ENCODE measurements at regions not wholly inside any gene's neighbourhood (a gene's known extent, or its start where the extent isn't known, plus 50 kb on each side); places are given as distances from the start of the nearest gene placed in this dataset.
"Not testable (repeated sequence)": the region's sequence is repeated elsewhere in the genome, so short reads cannot be mapped to it uniquely, and the experiment has no call there.

DNA sequence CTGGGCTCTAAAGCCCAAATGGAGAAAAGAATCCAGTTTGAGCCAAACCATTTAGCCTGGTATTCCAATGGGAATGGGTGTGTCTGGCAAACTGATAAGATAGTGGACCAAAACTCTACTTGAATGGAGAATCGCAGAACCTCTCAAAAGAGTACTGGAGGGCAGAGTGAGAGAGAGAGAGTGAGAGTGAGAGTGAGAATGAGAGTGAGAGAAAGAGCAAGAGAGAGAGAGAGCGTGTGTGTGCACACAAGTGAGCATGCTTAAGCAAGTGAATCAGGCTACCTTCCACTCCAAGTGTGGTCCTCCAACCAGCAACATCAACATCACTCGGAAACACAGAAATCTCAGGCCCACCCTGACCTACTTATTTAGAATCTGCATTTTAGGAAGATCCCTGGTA, 58.8 kb downstream of the UQCRFS1 start:
- no peak for DNase-seq

DNA sequence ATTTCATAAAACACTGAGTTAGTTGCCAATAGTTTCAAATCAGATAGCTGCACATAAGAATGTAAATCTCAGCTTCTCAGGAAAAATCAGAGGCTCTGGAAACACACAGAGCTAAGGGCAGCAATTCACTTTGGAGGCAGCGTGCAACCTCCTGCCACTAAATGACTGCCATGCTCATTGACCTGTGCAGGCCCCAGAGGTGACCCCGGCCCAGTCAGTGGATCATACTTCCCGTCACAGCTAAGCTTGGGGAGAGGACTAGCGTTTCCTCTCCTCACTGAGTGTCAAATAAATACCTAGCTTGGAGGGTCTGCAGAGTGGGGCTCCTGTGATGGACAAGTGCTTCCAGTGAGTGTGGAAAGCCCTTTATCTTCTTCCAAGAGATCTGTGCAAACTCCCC, 67.2 kb downstream of the UQCRFS1 start:
- no peak for DNase-seq

DNA sequence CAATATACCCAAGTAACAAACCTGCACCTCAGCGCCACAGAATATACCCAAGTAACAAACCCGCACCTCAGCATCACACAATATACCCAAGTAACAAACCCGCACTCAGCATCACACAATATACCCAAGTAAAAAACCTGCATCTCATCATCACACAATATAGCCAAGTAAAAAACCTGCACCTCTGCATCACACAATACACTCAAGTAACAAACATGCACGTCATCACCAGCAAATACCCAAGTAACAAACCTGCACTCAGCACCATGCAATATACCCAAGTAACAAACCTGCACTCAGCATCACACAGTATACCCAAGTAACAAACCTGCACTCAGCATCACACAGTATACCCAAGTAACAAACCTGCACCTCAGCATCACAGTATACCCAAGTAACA, 69.8 kb downstream of the UQCRFS1 start:
- no peak for DNase-seq

DNA sequence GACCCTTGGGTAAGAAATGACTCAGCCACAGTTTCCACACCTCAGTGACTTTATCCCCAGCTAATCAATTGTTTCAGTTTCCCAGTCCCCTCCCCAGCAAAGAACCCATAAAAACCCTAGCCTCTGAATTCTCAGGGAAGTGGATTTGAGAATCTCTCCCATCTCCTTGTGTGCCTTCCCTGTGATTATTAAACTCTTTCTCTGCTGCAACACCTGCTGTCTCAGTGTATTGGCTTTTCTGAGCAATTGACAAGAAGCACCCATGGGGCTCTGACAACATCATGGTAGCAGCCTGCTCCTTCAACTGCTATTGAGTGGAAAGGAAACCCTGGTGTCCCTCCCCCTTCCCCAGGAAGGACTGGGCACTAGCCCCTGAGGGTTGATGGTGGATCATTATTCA, 73.7 kb downstream of the UQCRFS1 start:
- no peak for DNase-seq

DNA sequence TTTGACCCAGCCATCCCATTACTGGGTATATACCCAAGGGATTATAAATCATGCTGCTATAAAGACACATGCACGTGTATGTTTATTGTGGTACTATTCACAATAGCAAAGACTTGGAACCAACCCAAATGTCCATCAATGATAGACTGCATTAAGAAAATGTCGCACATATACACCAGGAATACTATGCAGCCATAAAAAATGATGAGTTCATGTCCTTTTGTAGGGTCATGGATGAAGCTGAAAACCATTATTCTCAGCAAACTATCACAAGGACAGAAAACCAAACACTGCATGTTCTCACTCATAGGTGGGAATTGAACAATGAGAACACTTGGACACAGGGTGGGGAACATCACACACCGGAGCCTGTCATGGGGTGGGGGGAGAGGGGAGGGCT, 74.7 kb downstream of the UQCRFS1 start:
- DNase-seq, result not testable (repeated sequence)

DNA sequence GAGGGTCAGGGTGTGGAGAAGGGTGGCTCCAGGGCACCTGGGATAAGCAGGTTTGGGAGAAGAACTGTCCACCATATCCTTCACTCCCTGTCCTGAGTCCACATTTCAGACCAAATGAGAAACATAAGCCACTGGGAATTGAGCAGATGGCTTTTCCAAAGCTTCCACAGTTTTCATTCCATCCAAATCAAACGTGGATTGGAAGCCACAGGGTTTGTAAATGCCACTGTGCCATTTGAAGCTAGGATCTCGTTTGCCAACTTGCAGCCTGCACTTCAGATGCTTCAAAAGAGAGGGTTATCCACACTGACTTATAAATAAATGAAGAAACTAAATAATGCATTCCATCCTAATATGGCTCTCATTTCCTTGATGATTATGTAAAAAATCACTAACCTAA, 81.5 kb downstream of the UQCRFS1 start:
- DNase-seq, result no peak

DNA sequence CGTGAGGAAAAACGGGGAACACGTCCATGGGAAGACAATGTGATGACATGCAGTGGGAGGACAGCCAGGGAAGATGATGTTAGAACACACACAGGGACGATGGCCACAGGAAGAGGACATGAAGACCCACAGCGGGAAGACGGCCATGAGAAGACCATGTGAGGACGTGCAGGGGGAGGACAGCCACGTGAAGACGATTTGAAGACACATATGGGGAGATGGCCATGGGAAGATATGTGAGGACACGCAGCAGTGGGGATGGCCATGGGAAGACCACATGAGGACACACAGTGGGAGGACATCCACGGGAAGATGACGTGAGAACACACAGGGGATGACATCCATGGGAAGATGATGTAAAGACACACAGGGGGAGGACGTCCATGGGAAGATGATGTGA, 83.8 kb downstream of the UQCRFS1 start:
- DNase-seq, result no peak

DNA sequence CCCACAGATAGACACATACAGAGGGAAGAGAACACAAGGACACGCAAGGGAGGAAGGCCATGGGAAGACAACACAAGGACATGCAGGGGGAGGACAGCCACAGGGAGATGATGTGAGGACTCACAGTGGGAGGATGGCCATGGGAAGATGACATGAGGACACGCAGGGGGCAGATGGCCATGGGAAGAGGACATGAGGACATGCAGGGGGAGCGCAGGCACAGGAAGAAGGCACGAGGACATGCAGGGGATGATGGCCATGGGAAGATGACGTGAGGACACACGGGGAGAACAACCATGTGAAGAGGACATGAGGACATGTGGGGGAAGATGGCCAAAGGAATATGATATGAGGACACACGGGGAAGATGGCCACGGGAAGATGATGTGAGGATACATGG, 84.7 kb downstream of the UQCRFS1 start:
- DNase-seq, result no peak

DNA sequence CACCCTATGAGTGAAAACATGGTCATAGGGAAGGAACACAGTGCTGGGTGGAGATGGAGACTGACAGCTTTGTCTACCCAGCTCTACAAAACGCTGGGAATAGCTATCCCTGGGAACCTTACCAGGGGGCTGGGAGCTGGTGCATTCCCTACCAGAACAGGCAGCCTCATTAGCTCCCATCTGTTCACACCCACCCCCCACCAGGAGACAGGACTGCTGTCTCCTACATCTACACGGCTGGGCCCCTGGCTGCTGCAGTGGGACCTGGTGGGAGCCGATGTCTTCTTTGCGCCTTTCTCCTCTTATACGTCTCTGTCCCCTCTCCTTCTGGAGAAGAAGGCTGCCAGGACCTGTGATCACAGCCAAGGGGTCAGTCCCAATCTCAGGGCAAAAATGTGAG, 90.8 kb downstream of the UQCRFS1 start:
- DNase-seq, result no peak

DNA sequence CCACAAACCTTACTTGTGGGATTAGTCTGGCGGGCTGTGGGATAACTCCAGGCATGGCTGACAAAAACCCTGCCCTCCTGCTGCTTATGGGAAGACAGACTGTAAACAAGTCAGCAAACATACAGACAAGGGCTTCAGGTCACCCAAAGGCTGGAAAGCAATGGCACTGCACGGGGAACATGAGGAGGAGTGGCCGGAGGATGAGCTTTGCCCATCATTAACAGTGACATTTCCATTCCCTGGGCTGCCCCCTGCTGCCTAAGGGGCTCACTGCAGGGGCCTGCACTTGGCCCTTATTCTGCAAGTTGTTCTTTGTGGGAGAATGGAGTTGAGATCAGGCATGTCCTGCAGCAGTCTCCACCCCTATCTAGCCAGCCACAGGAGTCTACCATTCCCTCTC, 91.3 kb downstream of the UQCRFS1 start:
- DNase-seq, result no peak

DNA sequence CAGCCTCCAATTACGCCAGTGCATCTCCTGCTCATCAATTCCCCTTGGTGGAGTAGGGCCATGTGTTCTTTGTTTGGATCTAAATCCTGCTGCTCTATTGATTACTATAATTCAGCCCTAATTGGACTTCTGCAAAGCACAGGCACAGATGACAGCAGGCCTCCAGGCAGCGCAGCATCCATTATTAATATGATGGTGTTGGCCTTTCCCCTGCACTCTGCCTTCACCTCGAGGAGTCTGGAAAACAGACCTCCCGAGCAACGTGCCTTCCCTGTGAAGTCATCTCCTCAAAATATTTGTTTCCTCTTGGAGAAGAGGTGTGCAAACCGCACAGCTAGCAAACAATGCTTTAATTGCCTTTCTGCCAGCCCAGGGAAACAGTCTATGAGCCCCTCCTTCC, 92.5 kb downstream of the UQCRFS1 start:
- DNase-seq, result no peak

DNA sequence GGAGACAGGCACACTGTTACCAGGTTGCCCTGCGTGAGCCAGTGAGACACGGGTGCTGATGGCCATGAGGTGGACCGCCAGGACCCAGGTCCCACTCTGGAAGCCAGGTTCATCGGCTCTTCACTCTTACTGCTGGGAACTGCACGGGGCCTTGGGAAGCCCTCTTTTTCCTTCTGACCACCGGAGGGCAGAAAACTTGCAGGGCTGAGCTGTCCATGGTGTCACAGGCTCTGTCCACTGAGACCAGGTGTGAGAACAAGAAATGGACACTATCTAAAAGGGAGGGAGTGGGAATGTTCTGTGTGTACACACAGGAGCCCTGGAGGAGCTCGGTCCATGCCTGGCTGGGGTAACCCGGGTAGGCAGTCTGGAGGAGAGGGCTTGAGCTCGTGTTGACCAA, 93.4 kb downstream of the UQCRFS1 start:
- DNase-seq, result no peak

DNA sequence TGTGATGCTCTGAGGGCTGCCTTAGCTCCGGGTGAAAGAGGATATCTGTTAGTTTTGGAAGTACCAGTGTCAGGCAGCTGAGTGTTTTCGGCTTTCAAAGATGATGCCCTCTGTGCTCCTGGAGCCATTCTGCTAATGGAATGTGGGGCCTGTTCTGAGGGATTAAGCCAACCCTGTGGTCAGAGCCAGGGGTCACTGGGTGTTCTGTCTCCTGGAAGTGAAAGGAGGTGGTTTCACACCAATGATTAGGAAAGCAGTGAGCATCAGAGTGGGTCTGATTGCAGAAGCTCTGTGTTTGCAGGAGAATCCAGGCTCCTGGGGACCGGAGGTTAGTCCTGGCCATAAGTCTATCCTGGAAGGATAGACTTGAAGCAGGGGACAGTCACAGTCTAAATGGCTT, 94.6 kb downstream of the UQCRFS1 start:
- DNase-seq, result no peak

DNA sequence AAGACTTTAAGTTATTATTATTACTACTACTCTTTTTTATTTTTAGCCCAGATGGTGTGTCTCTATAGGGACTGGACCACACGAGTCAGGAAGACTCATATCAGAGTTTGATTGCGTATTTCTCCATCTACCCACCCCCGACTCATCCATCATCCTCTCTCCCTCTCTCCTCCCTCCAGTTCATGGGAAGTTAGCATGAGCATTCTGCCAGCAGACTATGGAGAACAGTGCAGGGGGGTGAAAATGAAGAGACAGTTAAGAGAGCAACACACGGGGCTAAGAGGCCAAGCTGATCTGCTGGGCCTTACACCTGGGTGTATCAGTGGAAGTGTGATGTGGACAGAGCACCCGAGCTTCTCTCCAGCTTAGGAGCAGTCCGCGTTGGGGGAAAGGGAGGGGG, 95.0 kb downstream of the UQCRFS1 start:
- DNase-seq, result no peak

DNA sequence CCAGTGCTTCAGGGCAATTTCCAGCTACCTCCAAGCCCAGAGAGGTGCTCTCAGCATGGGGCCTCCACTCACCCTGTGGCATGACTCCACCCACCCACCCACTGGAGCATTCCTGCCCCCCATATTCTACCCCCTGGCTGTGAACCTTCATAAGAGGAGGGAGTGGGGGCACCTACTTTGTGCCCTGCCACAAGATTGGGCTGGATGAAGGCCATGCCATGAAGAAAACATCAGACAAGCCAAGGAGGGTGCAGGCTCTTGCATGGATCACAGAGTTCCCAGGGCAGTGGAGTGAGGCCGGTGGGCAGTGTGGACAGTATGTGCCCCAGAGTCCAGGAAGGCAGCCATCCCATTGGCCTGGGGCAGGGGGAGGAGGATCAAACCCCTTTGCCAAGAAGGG, 97.8 kb downstream of the UQCRFS1 start:
- DNase-seq, result no peak

DNA sequence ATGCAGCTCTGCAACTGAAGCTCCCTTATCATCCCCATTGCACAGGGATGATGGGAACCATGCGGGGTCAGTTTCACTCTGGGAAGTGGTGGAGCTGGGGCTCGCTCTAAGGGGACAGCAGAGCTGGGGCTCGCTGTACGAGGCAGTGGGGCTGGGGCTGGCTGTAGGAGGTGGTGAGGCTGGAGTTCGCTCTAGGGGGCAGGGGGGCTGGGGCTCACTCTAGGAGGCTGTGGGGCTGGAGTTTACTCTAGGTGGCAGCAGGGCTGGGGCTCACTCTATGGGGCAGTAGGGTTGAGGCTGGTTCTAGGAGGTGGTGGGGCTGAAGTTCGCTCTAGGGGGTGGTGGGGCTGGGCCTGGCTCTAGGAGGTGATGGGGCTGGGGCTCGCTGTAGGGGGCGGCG, 99.1 kb downstream of the UQCRFS1 start:
- DNase-seq, result no peak

DNA sequence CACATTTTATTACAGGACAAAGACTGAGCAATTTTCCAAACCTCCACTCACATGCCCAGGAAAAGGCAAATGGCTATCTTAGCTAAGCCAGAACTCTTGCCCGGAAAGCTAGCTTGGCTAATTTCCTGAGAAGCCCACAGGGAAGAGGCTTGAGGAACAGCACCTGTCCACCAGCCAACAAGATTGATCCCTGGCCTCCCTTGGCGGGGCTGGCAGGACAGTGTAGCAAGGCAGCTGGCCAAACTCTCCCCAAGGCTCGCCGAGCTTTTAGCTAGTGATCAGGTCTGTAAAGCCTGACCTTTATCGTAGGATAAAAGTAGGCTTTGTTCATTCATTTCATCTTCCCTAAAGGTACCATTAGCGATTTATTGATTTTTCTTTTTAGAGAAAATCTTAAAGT, 101.4 kb downstream of the UQCRFS1 start:
- DNase-seq, result no peak

DNA sequence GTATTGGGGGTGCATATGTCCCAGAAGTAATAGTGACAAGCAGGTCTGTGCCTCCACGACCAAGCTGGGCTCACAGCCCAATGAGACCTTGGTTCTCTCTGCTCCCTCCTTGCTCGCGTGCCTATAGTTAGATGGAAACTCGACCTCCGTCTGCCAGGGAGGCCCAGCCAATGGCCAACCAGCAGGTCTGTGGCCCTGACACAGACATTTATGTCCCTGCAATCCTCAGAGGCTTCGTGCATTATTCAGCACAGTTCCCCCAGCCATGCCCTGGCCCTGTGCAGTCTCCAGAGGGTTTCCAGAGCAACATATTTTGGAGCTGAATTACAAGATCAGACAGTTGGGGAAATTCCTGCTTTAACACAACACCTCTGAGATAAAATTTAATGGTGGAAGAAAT, 105.1 kb downstream of the UQCRFS1 start:
- no peak for DNase-seq

DNA sequence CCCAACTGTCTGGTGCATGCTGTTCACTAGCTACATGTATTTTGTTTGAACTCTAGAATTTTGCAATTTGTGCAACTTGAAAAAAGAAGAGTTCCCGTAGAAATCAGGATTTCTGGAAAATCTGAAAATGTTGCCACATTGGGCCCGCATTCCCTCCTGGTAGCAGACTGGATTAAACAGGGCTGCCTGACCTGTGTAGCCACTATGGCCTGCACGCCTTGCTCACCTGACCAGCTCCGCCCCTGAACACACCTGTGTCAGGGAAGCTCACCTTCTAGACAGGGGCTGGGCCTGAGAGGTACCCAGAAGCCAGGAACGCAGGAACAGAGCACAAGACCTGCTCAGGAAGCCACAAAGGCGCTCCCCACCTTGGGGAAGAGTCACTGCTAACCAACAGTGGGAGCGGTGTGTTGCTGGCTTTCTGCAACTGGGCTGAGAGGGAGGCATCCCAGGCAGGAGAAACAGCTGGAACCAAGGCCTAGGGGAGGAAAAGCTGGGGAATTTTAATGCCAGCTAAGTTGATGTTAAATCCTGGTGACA, 106.5 kb downstream of the UQCRFS1 start:
- no peak for DNase-seq

DNA sequence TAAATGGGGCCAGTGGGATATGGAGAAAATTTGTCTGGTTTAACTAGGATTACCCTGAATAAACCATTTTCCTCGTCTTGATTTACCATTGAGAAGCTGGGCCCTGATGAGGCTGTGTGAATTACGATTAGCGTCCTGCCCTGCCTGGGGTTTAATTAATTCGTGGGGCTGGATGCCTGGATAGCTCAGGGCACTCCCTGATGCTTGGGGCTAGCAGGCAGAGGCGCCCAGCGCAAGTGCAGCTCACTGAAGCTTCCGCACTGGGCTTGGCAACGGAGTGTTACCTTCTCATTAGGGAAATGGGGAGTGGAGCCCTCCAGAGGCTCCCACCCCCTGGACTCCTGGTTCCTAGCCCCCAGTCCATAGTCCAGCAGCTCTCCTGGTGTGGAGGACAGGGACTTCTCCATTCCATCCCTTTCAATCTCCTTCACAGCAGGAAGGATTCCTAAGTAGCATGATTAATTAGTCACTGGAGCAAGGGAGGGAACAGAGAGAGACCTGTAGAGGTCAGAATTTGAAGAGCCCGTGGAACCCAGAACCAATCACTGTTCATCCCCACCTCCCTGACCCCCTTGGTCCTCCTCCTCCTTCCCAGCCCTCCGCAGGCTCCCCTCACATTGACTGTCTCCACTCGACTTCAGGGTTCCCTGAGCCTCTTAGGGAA, 107.2 kb downstream of the UQCRFS1 start:
- DNase-seq, result no peak

DNA sequence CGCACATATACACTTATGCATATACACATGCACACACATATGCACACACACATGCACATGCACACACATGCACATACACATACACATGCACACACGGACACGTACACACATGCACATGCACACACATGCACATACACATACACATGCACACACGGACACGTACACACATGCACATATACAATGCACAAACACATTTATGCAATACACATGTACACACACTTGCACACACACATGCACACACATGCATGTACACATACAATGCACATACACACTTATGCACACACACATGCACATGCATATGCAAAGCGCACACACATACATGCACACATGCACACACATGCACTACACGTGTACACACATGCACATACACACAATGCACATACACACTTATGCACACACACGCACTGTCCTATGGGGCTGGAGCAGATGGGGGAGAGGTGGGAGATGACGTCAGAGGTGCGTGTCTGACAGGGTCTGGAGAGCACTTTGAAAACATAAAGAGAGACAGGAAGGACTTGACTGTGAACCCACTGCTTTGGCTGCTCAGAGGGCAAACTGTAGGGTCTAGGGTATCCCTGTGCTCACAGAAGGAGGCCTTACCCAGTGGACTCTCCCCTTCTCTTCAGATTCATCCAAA, 108.2 kb downstream of the UQCRFS1 start:
- no peak for DNase-seq

DNA sequence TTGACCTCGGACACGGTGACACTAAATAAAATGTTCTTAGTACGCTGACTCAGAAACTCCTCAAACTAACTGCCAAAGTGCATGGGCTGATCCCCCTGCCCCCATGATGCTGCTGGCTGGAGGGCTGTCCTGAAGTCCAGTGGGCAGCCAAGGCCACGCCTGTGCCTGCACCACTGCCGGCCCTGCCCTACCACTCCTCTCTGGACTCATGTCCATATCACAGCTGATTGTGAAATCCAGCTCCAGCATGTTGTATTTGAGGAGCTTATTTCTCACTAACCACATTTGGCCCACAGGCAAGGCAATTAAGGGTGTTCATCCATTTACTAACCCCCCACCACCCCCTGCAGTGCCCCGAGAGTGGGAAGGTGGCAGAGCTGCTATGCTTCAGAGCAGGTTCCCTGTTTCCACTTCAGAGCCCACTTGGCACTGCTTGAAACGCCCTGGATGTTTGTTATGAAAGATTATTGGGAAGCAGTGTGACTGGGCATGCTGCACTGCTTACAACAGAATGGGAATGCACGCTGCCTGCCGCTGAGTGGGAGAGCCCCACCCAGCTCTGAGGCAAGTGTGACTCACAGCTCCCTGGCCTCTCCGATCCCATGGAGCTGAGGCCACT, 114.0 kb downstream of the UQCRFS1 start:
- peak; percentile 76 for DNase-seq

DNA sequence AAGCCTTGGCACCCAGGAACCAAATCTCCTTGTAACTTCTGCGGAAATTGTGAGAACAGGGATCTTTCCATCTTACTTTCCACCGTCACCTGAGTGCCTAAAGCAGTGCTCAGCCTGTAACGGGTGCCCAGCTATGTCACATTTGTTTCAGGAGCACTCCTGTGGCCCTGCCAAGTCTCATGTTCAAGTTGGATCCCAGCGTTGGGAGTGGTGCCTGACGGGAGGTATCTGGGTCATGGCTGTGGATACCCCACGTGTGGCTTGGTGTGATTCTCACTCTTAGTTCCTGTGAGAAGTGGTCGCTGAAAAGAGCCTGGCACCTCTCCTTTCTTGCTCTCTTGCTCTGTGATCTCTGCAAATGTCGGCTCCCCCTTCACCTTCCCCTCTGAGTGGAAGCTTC, 114.9 kb downstream of the UQCRFS1 start:
- DNase-seq, result no peak

DNA sequence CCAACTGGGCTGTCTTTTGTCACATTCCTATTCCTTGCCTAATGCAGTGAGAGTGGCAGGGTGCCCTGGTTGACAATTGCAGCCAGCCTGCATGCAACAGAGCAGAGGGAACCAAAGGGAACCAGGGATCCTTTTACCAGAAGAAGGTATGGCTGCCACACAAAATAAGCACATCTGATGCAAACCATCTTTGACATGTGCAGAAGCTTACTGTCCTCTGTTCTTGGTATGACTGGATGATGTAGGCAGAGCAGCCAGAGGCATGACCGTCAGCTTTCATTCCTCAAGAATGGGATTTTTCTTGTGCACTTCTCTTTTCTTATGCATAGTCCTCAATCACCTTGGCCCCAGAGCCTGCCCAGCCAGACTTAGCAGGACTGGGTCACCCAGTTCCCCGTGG, 116.1 kb downstream of the UQCRFS1 start:
- DNase-seq, result no peak

DNA sequence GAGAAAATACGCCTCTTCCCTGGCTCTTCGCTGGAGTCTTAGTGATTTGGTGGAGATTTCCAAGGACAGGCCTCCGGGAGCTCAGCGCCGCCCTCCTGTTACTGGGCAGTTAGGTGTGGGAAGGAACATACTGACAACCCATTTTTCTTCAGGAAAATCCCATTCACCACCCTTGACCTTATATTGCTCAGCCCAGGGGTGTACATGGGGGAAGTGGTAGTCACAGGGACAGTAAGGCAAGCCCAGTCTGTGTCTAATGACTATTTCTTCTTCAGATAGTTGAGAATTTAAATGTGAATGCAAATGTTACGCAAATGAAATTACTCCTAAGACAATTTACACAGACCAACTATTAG, 119.4 kb downstream of the UQCRFS1 start:
- no peak for DNase-seq
